ENCODE measurements at regions not wholly inside any gene's neighbourhood (a gene's known extent, or its start where the extent isn't known, plus 50 kb on each side); places are given as distances from the start of the nearest gene placed in this dataset.

DNA sequence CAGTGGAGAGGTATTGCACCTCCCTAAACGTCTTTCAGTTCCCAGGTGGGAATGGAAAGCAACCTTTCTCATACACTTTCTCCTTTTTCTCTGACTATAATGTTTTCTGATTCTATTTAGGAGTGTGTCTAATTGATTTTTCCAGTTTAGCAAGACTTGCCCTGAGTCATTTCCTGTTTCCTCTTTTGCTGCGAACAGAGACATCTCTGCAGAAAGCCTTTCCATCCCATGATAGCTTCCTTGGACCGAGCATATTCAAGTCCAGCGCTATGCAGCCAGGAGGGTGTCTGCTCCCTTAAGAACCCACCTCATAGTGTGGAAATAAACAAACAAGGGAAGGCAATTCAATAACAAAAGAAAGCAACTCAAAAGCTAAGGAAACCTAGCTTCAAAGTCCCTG, 60.0 kb upstream of the CDH6 start:
- TF ChIP-seq, protein P1, sequence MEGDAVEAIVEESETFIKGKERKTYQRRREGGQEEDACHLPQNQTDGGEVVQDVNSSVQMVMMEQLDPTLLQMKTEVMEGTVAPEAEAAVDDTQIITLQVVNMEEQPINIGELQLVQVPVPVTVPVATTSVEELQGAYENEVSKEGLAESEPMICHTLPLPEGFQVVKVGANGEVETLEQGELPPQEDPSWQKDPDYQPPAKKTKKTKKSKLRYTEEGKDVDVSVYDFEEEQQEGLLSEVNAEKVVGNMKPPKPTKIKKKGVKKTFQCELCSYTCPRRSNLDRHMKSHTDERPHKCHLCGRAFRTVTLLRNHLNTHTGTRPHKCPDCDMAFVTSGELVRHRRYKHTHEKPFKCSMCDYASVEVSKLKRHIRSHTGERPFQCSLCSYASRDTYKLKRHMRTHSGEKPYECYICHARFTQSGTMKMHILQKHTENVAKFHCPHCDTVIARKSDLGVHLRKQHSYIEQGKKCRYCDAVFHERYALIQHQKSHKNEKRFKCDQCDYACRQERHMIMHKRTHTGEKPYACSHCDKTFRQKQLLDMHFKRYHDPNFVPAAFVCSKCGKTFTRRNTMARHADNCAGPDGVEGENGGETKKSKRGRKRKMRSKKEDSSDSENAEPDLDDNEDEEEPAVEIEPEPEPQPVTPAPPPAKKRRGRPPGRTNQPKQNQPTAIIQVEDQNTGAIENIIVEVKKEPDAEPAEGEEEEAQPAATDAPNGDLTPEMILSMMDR (IDR thresholded peaks at IDR 0.05): no peak
- no peak for TF ChIP-seq POLR2A (IDR thresholded peaks at IDR 0.05)

Measured in testis (tissue), 2 donors.